GM12891 (cell line): ENCODE measurements at regions not wholly inside any gene's neighbourhood (a gene's known extent, or its start where the extent isn't known, plus 50 kb on each side); places are given as distances from the start of the nearest gene placed in this dataset.
"Not testable (repeated sequence)": the region's sequence is repeated elsewhere in the genome, so short reads cannot be mapped to it uniquely, and the experiment has no call there.

Source experiments
- DNase-seq: peaks from one replicate; pipeline ENCODE4 v3.0.0; 2011; ENCODE audit warnings: low spot score; ENCODE audit not compliant: insufficient read length
- FAIRE-seq: peaks from 2 replicates; lab custom pipeline; 2011; peaks lifted over from hg19 to GRCh38; lab: Jason Lieb, UNC
- PAX5 ChIP-seq: IDR thresholded peaks from 2 replicates; pipeline ENCODE4 v1.6.1; 2011; ENCODE audit warnings: low read length, moderate library complexity, mild to moderate bottlenecking; ENCODE audit not compliant: insufficient read depth, severe bottlenecking
- POLR2A ChIP-seq: IDR thresholded peaks from 2 replicates; pipeline ENCODE4 v1.6.1; 2011; ENCODE audit warnings: low read depth, low read length, control low read depth
- POLR2AphosphoS5 ChIP-seq: IDR thresholded peaks from 2 replicates; pipeline ENCODE4 v1.6.1; 2011; ENCODE audit warnings: low read depth, low read length, control low read depth
- POU2F2 ChIP-seq: IDR thresholded peaks from 2 replicates; pipeline ENCODE4 v1.6.1; 2011; ENCODE audit warnings: low read depth, mild to moderate bottlenecking, control low read depth, low read length, moderate library complexity
- SPI1 ChIP-seq: IDR thresholded peaks from 2 replicates; pipeline ENCODE4 v1.6.1; 2011; ENCODE audit warnings: low read depth, low read length, control low read depth
- TAF1 ChIP-seq: IDR thresholded peaks from 2 replicates; pipeline ENCODE4 v1.6.1; 2011; ENCODE audit warnings: low read depth, low read length, control low read depth

DNA sequence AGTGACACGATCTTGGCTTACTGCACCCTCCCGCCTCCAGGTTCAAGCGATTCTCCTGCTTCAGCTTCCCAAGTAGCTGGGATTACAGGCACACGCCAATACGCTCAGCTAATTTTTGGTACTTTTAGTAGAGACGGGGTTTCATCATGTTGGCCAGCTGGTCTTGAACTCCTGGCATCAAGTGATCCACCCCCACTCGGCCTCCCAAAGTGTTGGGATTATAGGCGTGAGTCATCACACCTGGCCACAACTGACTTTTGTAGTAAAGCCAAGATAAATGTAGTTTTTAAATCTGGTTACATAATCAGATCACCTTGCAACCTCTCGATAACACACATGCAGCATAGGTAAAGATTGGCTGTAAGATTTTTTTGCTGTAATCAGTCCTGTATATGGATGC lies 657.5 kb upstream of the DPPA4 start:
- no peak for TF ChIP-seq TAF1
- no peak for TF ChIP-seq POLR2A
- no peak for TF ChIP-seq PAX5
- TF ChIP-seq SPI1, result no peak
- no peak for TF ChIP-seq POLR2AphosphoS5
- no peak for TF ChIP-seq POU2F2
- no peak for DNase-seq
- no peak for FAIRE-seq

- TF ChIP-seq SPI1 (no peak), POLR2AphosphoS5 (no peak), TAF1 (no peak), POU2F2 (no peak), PAX5 (no peak), POLR2A (no peak)
- no peak for DNase-seq
- no peak for FAIRE-seq
Observed at GRCh38 chr3:109995377-109995776, 658.0 kb upstream of the DPPA4 start.

GRCh38 chr3:110001905-110002304 lies 664.6 kb upstream of the DPPA4 start:
- DNase-seq, FAIRE-seq: not testable (repeated sequence)

GRCh38 chr3:110006913-110007312 lies 669.6 kb upstream of the DPPA4 start:
- TF ChIP-seq POLR2AphosphoS5 (no peak), SPI1 (no peak), TAF1 (no peak), POU2F2 (no peak), POLR2A (no peak), PAX5 (no peak)
- no peak for FAIRE-seq
- no peak for DNase-seq

DNA sequence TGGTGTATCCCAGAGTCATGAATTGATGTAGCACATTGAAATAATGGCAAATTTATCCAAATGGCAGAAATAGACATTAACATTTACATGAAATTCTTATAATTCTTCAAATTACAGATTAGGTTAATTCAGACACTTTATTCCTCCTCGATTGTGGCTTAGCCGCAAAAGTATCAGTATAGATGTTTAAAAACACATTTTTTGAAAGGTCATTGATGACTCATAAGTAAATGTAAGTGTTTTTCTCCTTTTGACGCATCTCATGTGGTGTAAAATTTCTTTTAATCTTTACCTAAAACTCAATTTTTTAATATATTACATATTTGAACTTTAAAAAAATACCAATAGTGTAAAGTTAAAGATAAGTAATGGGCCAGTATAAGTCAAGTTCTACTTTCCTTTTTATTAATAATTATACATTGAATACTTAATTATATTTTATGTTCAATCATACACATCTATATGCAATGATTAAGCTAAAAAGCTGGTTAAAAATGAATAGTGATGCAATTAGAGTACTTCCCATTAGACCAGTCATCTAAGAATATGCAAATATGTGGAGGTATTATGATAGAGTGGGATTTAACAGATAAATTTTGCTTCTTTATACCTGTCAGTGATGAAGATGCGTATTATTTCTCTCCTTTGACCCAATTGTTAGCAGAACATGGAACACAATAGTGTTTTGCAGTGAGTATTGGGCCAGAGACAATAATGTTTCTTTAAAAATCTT lies 678.1 kb upstream of the DPPA4 start:
- TF ChIP-seq POU2F2 (no peak), SPI1 (no peak), PAX5 (no peak), POLR2A (no peak), TAF1 (no peak), POLR2AphosphoS5 (no peak)
- DNase-seq, result no peak
- FAIRE-seq, result no peak

DNA sequence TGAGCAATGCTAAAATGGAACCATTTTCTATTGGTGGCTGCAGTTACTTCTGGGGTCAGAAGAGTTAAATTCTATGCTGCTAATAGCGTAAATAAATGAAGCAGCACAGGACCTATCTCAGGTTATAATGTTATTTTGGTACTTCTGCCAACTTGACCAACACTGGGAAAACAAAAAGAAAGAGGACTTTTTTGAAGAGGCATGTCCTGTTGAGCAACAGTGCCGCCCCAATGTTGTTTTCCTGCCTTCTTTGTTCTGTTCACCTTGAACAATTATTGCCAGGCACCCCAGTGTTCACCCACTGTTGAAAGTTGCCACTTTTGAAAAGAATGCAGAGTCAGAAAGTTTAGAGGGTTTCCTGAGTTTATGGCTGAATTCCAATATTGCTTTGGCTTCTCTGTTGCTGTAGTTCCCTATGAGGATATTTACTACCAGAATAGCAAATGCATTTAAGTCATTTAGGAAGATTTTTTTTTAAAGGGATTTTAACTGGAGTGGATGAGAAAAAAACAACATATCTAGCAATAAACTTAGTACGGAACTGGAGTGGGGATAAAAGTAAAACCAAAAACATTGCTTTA lies 679.0 kb upstream of the DPPA4 start:
- no peak for TF ChIP-seq POU2F2
- no peak for TF ChIP-seq POLR2A
- no peak for TF ChIP-seq PAX5
- FAIRE-seq (no peak), DNase-seq (no peak)

GRCh38 chr3:110017304-110017703 lies 680.0 kb upstream of the DPPA4 start:
- TF ChIP-seq TAF1, result no peak
- TF ChIP-seq PAX5, result no peak
- TF ChIP-seq POU2F2, result no peak
- no peak for TF ChIP-seq SPI1
- no peak for TF ChIP-seq POLR2AphosphoS5
- no peak for TF ChIP-seq POLR2A
- FAIRE-seq (no peak), DNase-seq (no peak)

GRCh38 chr3:110021659-110022058 lies 684.3 kb upstream of the DPPA4 start:
- no peak for FAIRE-seq
- TF ChIP-seq POLR2A, result no peak
- TF ChIP-seq PAX5, result no peak
- no peak for TF ChIP-seq POU2F2
- TF ChIP-seq SPI1, result no peak
- TF ChIP-seq POLR2AphosphoS5, result no peak
- TF ChIP-seq TAF1, result no peak
- no peak for DNase-seq

DNA sequence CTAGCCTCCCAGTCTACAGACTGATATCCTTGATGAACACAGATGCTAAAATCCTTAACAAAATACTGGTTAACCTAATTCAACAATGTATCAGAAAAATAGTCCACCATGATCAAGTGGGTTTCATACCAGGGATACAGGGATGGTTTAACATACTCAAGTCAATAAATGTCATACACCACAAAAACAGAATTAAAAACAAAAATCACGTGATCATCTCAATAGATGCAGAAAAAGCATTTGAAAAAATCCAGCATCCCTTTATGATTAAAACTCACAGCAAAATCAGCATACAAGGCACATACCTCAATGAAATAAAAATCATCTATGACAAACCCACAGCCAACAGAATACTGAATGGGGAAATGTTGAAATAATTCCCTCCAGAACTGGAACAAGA lies 685.7 kb upstream of the DPPA4 start:
- FAIRE-seq, result not testable (repeated sequence)

GRCh38 chr3:110026421-110026820 lies 689.1 kb upstream of the DPPA4 start:
- FAIRE-seq, result no peak
- DNase-seq, result no peak
- no peak for TF ChIP-seq POLR2A
- no peak for TF ChIP-seq TAF1
- no peak for TF ChIP-seq PAX5

More for the DNA sequence above, 685.7 kb upstream of the DPPA4 start:
- not testable (repeated sequence) for DNase-seq
